A673 (cell line): ENCODE measurements at regions not wholly inside any gene's neighbourhood (a gene's known extent, or its start where the extent isn't known, plus 50 kb on each side); places are given as distances from the start of the nearest gene placed in this dataset.

Experiments used
- CTCF ChIP-seq: fragments of 300-800, 200-600 bp; sonication (generic); conservative IDR thresholded peaks from 2 replicates; pipeline ENCODE4 v1.5.1; 2017; ENCODE audit warnings: low read depth, mild to moderate bottlenecking, antibody characterized with exemption, low read length, moderate library complexity, mixed read lengths
- EZH2 ChIP-seq: fragments of 200-600 bp; sonication (generic); IDR thresholded peaks from 2 replicates; pipeline ENCODE4 v1.6.1; 2017; ENCODE audit warnings: borderline replicate concordance, low read depth, mild to moderate bottlenecking, mixed read lengths, antibody characterized with exemption, low read length; ENCODE audit not compliant: poor library complexity, severe bottlenecking

- TF ChIP-seq CTCF (no peak), EZH2 (no peak)
These were observed 51.0 kb upstream of the APOBEC4 start for GRCh38 chr1:183704131-183704530.
